ENCODE measurements at regions not wholly inside any gene's neighbourhood (a gene's known extent, or its start where the extent isn't known, plus 50 kb on each side); places are given as distances from the start of the nearest gene placed in this dataset.

- Mint-ChIP-seq H3K9me3 (no peaks in the 10 kb centered on the region), H3K27me3 (no peaks in the 10 kb centered on the region), H3K4me3 (no peak overlapping the region), H3K4me1 (no peaks in the 10 kb centered on the region), H3K27ac (no peak overlapping the region), H3K36me3 (ENCODE audit: low read depth) (no peaks in the 10 kb centered on the region)
- DNase-seq = no peak
- ChIA-PET CTCF (no interaction called here), POLR2A (no interaction called here)
- no peak for ATAC-seq (ENCODE audit: low read depth)
- intact Hi-C loops (cut with micrococcal nuclease) = no loop called here
- TF ChIP-seq, protein P1, sequence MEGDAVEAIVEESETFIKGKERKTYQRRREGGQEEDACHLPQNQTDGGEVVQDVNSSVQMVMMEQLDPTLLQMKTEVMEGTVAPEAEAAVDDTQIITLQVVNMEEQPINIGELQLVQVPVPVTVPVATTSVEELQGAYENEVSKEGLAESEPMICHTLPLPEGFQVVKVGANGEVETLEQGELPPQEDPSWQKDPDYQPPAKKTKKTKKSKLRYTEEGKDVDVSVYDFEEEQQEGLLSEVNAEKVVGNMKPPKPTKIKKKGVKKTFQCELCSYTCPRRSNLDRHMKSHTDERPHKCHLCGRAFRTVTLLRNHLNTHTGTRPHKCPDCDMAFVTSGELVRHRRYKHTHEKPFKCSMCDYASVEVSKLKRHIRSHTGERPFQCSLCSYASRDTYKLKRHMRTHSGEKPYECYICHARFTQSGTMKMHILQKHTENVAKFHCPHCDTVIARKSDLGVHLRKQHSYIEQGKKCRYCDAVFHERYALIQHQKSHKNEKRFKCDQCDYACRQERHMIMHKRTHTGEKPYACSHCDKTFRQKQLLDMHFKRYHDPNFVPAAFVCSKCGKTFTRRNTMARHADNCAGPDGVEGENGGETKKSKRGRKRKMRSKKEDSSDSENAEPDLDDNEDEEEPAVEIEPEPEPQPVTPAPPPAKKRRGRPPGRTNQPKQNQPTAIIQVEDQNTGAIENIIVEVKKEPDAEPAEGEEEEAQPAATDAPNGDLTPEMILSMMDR (IDR thresholded peaks at IDR 0.05) = no peak
These were observed 151.7 kb upstream of the SAMSN1 start for GRCh38 chr21:14697769-14698168.

DNA sequence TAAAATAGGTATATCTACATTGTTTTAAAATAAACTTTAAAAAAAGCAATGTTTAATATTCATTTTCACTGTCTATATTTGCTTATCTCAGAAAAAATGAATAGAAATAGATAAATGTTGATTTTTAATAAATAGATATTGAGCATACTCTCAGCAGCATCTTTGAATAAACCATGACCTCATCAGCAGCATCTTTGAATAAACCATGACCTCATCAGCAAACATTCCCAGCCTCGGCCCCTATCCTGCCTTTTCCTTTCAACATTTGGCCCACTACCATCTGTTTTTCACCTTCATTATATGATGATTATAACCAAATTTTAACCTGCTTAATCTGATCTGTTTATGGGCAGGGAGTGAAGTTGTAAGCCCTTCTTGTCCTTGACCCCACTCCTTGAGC, 148.7 kb upstream of the SAMSN1 start:
- H3K4me3 Mint-ChIP-seq = no peak overlapping the region

DNA sequence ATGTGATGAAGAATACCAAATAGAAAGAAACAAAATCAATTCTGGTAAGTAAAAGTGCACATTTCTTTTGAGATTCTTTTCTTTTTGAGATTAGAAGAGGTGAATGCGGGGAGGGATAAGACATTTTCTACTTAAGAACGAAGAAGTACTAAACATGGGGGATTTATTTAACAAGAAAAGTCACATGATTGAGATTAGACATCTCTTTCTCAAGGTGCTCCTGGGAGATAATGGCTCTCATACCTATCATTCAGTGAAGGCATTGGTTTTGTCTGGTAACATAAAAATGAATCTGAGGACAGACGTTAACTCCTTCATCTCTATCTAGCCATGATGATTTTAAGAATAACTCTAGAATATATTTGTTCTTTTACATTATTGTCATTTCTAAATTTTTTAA, 147.9 kb upstream of the SAMSN1 start:
- H3K9me3 Mint-ChIP-seq = no peaks in the 10 kb centered on the region
- DNase-seq (no peak), ATAC-seq (ENCODE audit: low read depth) (no peak)
- intact Hi-C loops (cut with micrococcal nuclease) = no loop called here
- H3K36me3 Mint-ChIP-seq (ENCODE audit: low read depth) = no peaks in the 10 kb centered on the region
- no peaks in the 10 kb centered on the region for H3K27me3 Mint-ChIP-seq
- ChIA-PET POLR2A (no interaction called here), CTCF (no interaction called here)
- H3K27ac Mint-ChIP-seq = no peak overlapping the region
- TF ChIP-seq, protein P1 (IDR thresholded peaks at IDR 0.05) = no peak
- peaks cover 10% of the 10 kb centered on the region for H3K4me1 Mint-ChIP-seq
- no peak overlapping the region for H3K4me3 Mint-ChIP-seq

More for the DNA sequence above, 148.7 kb upstream of the SAMSN1 start:
- POLR2A ChIA-PET = no interaction called here
- DNase-seq = no peak
- TF ChIP-seq, protein P1 (IDR thresholded peaks at IDR 0.05) = no peak
- Mint-ChIP-seq H3K27me3 (no peaks in the 10 kb centered on the region), H3K4me1 (peaks cover 6% of the 10 kb centered on the region), H3K9me3 (no peaks in the 10 kb centered on the region), H3K36me3 (ENCODE audit: low read depth) (no peaks in the 10 kb centered on the region), H3K27ac (no peak overlapping the region)
- no peak for ATAC-seq (ENCODE audit: low read depth)
- CTCF ChIA-PET = no interaction called here
- intact Hi-C loops (cut with micrococcal nuclease) = no loop called here

DNA sequence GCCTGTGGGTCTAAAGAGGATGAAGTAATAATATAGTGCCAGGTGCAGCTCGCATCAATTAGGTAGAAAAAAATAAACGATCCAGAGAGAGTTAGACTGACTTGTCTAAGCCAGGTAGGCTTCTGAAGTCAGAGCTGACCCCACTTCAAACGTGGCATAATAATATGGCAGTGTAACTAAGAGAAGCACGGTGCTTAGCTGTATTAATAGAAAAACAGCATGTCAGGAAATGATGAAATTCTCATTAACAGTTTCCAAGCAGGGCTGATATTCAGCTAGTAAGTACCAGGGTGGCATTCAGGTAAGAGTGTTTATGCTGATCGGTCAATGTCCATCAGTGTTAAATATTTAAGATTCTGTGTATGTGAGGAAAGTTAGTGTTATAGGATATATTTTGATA, 145.8 kb upstream of the SAMSN1 start:
- Mint-ChIP-seq H3K27me3 (no peaks in the 10 kb centered on the region), H3K4me3 (no peak overlapping the region), H3K4me1 (peaks cover 31% of the 10 kb centered on the region), H3K36me3 (ENCODE audit: low read depth) (no peaks in the 10 kb centered on the region), H3K27ac (peak overlapping the region; percentile 66), H3K9me3 (no peaks in the 10 kb centered on the region)
- intact Hi-C loops (cut with micrococcal nuclease) = no loop called here
- DNase-seq = no peak
- CTCF ChIA-PET = no interaction called here
- TF ChIP-seq, protein P1 (IDR thresholded peaks at IDR 0.05) = no peak
- POLR2A ChIA-PET = no interaction called here
- no peak for ATAC-seq (ENCODE audit: low read depth)

GRCh38 chr21:14690886-14691285, 144.8 kb upstream of the SAMSN1 start:
- POLR2A ChIA-PET = interaction anchor here (0.6 kb wide), 1 partner anchor 208 kb away, joined by 3 read pairs; no protein-coding TSS in a partner anchor
- Mint-ChIP-seq H3K4me3 (no peak overlapping the region), H3K36me3 (ENCODE audit: low read depth) (no peaks in the 10 kb centered on the region), H3K27ac (no peak overlapping the region), H3K9me3 (no peaks in the 10 kb centered on the region), H3K4me1 (peaks cover 41% of the 10 kb centered on the region), H3K27me3 (no peaks in the 10 kb centered on the region)
- DNase-seq (no peak), ATAC-seq (ENCODE audit: low read depth) (no peak)
- intact Hi-C loops (cut with micrococcal nuclease) = no loop called here
- CTCF ChIA-PET = no interaction called here
- TF ChIP-seq, protein P1 (IDR thresholded peaks at IDR 0.05) = no peak

Data from activated B cell treated with CpG ODN at 0.5 μM for 24 hours (primary cell).